Hematopoietic multipotent progenitor cell treated with erythropoietin and hydrocortisone succinate and interleukin-3 and kit ligand, for 6 days (in vitro differentiated cells): ENCODE measurements at regions not wholly inside any gene's neighbourhood (a gene's known extent, or its start where the extent isn't known, plus 50 kb on each side); places are given as distances from the start of the nearest gene placed in this dataset.

Experiments
- DNase-seq: peaks from one replicate; pipeline ENCODE4 v3.0.0-alpha.2; 2015

GRCh38 chr5:5983261-5983980 is 394.9 kb downstream of the MED10 start:
- DNase-seq: no peak

DNA sequence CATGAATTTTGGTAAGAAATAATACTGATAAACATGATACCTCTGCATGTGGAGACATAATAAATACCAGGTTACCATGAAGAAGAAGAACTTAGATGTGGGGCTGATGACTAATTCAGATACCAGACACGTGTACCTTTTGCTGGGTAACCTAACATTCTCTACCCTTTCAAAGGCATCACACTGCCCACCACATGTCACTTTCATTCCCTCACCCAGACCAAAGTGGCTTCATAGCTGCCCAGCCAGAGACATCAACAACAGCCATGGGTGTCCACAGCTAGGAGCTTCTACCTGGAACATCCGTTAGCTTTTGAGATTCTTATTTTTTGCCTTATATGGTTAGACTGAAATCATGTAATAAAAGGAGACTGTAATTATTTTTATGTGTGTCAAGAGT is 396.8 kb downstream of the MED10 start:
- DNase-seq: no peak

GRCh38 chr5:5980538-5980895 is 397.8 kb downstream of the MED10 start:
- DNase-seq: no peak

GRCh38 chr5:5979761-5980537 is 398.4 kb downstream of the MED10 start:
- no peak for DNase-seq

DNA sequence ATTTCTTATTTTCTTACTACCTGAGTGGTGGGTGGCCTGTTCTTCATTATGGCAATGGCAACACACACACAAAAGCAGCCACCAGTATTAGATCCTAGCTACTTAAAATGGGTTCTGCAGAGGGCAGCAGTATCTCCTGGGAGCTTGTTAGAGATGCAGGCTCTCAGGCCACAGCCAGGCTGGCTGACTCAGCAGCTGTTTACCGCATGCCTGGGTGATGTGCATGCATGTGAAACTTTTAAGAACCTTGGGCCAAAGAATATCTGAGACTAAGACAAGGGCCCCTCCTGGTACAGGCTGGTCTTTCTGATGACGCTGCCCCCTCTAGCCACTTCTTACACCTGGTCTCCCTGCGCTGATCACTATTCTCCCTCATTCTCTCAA is 399.0 kb downstream of the MED10 start:
- DNase-seq: no peak

DNA sequence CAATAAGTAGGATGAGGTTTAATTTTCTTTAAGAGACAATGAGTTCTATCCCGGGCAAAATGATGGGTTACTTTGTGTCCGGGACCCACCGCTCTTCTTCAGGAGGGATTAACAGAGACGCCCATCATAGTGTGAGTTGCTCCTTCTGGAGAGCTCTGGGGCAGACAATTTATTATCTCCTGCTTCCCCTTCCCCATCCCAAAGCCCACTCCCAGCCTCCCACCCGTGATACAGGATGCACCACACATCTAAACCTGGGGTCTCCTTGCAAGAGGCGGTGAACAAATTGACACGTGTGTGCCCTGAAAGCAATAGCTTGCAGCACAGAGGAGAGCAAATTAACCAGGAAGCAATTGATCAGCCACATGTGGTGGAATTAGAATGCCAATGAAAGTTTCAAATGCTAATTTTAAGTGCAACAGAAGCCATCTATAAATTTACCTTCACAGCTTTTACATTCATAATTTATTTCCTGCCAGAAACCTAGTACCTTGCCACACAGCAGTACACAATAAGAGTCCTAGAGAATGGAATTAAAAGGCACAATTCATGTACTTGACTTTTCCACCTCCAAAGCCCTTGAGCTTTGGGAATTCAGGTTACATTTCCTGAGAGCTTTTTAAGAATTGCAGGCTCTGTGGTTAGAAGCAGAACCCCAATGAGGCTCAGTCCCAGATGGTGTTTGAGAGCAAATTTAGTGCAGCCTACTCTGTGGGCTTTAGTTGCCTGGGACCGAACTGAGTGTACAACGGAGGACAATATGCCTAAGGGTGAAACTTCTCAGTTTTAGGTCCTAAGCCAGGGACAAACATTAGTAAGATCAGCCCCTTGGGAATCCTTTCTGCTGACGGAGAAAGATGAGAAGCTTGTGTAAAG is 399.6 kb downstream of the MED10 start:
- no peak for DNase-seq

DNA sequence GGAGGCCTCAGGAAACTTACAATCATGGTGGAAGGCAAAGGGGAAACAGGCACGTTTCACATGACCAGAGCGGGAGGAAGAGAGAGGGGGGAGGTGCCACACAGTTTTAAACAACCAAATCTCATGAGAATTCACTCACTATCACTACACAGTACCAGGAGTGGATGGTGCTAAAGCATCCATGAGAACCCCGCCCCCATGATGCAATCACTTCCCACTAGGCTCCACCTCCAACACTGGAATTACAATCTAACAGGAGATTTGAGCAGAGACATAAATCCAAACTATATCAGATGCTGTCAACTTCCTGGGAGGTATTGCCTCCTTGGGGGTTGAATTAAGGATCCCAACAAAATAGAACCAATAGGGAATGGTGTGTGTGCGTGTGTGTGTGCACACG is 407.1 kb downstream of the MED10 start:
- no peak for DNase-seq

GRCh38 chr5:5969942-5970483 is 408.3 kb downstream of the MED10 start:
- DNase-seq: no peak

DNA sequence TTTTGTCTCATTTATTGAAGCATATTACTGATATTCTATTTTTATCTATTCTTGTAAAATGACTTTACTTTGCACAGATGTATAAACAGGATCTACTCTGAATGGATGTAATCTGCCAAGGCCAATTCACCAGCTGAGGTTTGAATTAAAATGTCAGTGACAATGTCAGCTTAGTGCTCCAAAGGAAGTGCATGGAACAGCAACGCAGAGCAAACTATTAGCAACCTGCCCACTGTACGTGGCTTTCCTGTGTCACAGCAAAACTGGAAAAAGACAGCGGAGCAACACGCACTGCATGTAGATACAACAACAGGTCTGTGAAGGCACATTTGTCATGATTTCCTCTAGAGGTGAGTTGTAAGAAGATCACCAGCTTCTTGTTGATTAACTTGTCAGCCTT is 409.4 kb downstream of the MED10 start:
- DNase-seq: no peak

DNA sequence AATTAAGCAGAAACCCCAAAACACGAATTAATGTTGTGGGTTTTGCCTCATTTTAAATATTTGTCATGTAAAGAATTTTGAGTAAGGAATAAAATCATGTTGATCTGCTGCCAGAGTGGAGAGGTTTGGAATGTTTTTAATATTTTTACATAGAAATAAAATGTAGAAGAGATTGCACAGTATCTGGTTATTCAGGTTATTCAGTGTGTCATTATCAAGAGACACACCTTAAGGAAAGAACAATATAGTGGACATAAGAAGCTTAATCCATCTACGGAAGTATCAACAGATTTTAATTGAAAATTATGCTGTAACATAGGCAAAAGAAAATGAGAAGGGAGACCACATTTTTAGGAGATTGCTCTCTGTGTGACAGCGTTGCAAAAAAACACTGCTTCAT is 410.4 kb downstream of the MED10 start:
- no peak for DNase-seq

DNA sequence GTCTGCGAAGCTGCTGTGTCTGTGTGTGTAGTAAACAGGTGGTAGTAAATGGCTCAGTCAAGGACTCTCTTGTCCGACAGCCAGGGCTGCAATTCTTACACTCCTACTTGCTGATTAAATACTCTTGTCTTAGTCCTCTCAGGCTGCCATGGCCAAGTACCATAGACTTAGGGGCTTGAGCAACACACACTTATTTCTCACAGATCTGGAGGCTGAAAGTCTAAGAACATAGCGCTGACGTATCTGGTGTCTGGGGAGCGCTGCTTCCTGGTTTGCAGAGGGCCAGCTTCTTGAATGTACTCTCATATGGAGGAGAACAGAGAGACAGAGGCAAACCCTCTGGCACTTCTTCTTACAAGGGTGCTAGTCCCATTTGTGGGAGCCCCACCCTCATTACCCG is 411.0 kb downstream of the MED10 start:
- no peak for DNase-seq

DNA sequence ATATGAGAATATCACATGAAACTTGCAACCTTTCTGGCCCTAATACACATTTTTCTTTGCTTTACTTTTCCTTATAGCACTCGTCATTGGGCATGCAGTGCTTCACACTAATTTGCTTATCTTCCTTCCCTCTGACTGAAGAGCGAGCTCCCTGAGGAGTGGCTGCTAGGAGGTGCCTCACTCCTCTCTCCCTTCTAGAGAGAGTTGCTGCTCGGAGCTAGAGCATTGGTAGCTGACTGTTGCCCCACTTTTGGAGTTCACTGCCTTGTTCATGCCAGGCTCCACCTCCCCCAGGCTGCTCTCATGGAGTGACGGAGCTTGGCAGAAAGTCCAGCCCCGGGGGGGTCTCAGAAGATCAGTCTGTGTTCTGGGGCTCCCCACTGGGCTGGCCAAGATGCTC is 413.2 kb downstream of the MED10 start:
- no peak for DNase-seq

GRCh38 chr5:5964347-5964746 is 414.0 kb downstream of the MED10 start:
- no peak for DNase-seq

DNA sequence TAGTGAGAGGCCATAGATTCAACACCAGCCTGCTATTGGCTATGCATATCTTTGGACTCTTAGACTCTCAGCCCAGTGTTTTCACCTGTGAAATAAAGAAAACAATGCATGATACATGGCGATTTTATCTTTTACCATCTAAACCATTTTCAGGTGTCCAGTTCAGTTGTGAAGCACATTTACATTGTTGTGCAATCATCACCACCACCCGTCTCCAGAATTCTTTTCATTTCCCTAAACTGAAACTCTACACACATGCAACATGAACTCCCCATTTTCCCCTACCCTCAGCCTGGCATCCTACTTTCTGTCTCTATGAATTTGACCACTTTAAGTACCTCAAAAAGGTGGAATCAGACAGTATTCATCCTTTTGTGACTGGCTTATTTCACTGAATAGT is 420.6 kb downstream of the MED10 start:
- DNase-seq: no peak

DNA sequence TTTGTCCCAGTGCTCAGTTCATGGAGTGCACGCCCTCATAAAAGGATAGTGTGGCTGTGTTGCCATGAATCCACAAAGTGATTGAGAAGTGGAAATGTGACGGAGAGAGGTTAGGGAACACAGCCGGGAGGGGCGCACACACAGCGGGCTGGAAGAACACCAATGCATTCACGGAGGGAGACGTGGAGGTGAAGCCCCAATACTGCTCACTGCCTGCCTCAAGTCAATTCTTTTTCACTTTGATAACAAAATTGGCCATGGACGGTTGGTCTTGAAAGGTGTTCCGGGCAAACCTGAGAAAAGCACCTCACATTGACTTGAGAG is 424.1 kb downstream of the MED10 start:
- no peak for DNase-seq

GRCh38 chr5:5953584-5954274 is 424.6 kb downstream of the MED10 start:
- DNase-seq: no peak

GRCh38 chr5:5951953-5952352 is 426.4 kb downstream of the MED10 start:
- no peak for DNase-seq

DNA sequence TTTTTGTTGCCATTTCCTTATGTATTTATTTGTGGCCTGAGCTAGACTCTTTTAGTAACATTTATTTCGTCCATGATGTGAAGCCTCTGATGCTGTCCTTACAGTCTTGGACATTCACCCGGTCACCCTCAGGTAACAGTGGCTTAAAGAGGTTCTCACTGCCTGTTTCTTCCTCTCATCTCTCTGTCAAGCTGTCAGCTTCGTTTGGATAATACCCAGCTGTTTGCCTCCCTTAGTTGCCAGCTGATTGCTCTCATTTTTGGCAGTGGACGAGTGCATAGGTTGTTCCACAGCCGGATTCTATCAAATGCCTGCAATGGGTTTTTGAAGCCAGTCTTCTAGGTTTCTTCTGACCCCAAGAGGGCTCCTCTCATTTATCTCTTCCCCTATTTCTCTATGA is 427.7 kb downstream of the MED10 start:
- no peak for DNase-seq

DNA sequence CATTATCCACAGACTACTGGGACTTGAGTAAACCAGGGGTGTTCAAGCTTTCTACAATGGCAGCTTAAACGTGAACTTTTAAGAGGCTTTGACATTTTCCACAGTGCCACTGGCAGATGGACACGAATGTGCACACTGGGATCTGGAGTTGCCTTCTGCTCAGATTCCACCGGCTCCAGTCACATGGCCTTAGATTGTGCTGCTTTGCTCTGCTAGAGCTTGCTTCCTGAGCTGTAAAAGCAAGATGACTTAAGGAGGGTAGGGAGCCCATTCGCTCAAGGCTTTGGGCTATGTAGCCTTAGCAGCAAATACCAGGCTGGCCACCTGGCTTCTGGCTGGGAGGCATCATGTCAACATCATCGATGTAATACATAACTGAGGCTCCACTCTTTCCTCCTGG is 436.9 kb downstream of the MED10 start:
- DNase-seq: no peak

DNA sequence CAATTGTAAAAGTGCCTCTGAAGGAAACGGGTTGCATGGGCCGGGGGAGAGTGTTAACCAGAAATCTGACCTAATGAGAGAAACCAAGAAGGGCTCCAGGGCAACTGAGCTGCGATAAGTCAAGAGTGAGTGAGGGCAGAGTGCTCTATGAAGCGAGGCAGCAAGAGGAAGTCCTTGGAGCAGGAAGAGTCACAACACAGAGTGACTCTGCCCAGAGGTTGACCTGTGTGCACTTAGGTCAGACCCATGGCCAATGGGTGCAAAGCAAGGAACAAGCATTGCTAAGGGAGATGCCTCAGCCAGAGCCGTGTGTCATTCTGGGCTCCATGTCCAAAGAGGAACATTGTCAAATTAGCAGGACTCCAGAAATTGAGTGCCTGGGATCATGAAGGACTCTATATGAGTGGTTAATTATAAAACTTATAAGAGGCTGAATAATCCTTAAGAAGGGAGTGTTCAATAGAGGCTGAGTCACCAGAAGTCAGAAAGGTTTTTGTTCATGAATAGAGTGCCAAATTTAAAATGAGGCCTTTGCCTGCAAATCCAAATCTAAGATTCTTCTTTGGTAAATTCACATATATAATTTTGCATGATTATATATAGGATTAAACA is 438.5 kb downstream of the MED10 start:
- DNase-seq: no peak

- no peak for DNase-seq
Observed at GRCh38 chr5:5933651-5934050, 444.7 kb downstream of the MED10 start.

GRCh38 chr5:5932824-5933223 is 445.5 kb downstream of the MED10 start:
- DNase-seq: no peak

DNA sequence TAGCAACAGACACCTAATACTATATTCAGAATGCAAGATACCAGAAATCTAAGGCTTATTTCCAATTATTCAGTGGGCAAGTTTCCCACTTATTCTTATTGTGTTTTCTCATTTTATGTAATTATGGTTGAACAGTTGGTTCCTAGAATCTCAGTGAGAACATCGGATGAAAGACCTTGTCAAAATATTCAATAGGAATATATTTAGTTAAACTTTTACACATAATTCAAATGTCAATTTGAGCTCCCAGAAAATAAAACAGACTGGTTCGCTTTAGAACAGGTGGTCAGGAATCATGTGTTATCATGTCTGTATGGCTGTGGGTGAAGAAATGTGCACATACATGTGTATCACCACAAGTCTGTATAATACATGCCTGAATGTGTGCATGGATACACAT is 447.8 kb downstream of the MED10 start:
- no peak for DNase-seq
